ENCODE measurements at regions not wholly inside any gene's neighbourhood (a gene's known extent, or its start where the extent isn't known, plus 50 kb on each side); places are given as distances from the start of the nearest gene placed in this dataset.
"Not testable (repeated sequence)": the region's sequence is repeated elsewhere in the genome, so short reads cannot be mapped to it uniquely, and the experiment has no call there.

DNA sequence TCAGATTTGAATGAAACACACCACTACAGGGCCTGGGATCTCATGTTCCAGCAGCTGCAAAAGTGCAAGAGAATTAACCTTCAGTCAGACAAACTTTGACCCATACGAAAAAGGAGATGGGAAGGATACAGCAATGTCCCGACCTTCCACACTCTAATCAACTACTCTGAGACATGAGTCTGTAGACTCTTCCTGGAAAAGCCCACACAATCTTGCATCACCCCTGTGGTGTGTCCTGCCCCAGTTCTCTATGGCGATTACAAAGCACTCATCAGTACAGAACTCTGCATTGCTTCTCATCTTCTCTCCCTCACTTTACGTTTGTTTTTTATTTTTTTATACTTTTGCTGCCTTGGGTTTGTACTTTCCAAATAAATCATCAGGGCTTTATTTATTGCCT is 241.0 kb upstream of the KIF2A start:
- DNase-seq: no peak

DNA sequence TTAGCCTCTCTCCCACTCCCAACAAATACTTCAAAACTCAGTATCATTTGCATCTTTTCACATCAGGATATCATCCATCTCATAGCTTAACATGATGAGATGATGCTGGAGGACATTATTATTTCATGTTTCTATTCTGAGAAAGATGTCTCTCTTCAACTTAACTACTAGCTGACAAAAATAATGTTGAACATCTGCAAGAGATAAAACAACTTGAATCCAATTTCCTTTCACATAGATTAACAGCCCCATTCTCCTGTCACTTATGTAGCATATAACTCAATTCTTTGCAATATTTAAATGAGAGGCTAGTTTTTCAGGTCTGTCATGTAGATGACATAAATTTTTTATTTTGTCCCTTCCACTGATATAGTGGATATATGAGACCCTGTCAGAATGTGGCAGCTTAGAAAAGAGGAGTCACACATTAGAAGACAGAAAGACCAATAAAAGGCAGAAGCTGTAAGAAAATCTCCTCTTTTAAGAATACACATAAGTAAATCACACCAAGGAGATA is 239.2 kb upstream of the KIF2A start:
- no peak for DNase-seq

GRCh38 chr5:62068554-62068953 is 237.5 kb upstream of the KIF2A start:
- no peak for DNase-seq

DNA sequence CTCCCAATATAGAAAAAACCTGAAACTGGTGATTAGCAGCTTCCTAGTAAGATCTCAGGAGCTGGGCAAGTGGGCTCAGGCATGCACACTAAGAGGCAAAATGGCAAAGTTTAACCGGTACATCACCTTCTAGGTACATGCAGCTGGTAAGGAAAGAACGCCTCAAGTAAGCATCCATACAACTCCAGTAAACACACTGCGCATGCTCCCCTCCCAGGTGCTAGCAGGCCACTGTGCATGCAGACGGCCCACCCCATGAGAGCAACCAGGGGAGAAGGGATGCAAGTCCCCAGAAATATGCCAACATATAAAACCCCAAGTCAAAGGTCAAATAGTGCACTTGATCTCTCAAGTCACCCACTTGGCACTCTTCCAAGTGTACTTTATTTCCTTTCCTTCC is 228.6 kb upstream of the KIF2A start:
- DNase-seq: no peak

DNA sequence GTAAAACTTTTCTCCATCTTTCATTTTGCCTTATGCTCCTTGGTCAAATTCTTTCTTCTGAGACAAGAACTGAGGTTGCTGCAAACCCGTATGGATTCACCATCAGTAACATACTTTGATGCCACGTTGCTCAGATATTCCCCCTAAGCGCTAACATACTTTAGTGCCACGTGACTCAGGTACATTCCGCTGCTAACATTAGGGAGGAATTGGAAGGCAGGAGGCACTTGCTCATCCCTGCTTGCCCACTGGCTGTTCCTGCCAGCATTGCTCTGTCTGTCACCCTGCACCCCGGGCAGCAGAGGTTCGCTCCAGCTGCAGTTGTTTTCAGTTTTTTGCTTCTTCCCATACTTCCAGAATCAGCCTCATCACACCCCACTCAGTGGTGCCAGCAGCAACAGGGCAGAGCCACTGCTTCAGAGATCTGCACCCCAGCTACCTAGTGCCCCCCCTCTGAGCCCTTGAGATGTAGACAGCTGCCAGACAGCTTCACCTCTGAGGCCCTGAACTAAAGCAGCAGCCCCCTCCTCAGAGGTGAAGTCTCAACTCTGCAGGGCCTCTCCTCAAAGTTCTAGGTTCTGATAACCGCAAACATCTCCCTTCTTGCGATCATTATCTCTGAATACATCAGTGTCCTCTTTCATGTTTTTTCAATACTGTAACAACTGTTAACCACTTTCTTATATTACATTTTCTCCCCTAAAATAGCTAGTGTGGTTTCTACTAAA is 228.0 kb upstream of the KIF2A start:
- no peak for DNase-seq

DNA sequence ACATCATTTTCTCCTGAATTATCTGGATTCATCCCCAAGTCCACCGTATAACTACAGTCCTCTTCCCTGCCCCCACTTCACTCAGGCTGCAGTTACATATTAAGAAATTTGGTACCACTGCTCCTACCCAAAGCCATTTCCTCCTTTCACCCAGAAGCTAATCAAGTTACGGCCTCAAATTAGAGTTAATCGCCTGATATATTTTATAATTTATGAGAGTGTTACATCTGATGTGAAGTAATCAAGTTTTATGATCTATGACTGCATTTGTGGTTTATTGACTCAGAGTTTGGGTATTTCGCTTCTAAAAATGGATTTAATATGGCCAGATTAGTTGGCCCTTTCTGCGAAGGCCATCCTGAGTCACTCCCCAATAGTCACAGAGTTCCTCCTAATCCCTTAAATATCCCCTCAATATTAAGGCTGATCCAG is 223.6 kb upstream of the KIF2A start:
- DNase-seq: no peak

DNA sequence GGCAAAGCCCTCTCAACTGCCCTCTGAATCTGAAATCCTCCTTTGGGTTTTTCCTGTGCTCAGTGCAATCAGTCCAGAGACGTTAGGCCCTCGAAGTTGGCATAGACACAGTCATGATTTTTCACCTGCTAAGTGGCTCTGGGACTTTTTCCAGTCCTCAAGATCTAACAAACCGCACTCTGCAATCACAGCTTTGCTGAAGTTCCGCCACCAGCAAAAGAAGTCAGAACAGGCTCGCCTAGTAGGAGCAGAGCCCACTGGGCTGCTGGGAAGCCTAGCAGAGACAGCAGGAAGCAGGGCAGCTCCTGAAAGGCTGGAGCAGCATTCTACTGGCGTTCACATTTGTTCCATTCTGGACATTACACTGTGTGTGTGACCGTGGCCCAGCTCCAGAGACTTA is 222.8 kb upstream of the KIF2A start:
- DNase-seq: no peak

GRCh38 chr5:62083661-62084060 is 222.3 kb upstream of the KIF2A start:
- no peak for DNase-seq

- no peak for DNase-seq
These were observed 221.6 kb upstream of the KIF2A start for GRCh38 chr5:62084391-62084790.

DNA sequence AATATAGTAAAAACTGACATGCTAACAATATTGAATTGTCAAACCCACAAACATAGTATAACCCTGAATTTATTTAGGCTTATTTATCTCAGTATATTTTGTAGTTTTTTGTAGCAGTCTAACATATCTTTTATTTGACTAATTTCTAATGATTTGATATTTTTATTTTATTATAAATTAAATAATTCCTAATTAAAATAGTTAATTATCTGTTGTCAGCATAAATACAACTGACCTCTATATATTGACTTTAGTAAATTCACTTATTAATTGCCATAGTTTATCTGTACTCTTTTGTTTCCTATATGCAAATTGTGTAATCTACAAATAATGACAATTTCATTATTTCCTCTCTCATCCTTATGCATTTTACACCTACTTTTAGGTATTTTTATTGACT is 215.1 kb upstream of the KIF2A start:
- no peak for DNase-seq

- DNase-seq: no peak
These were observed 212.6 kb upstream of the KIF2A start for GRCh38 chr5:62093411-62093810.

GRCh38 chr5:62093976-62094375 is 212.0 kb upstream of the KIF2A start:
- DNase-seq: no peak

- no peak for DNase-seq
These were observed 208.6 kb upstream of the KIF2A start for GRCh38 chr5:62097361-62097760.

DNA sequence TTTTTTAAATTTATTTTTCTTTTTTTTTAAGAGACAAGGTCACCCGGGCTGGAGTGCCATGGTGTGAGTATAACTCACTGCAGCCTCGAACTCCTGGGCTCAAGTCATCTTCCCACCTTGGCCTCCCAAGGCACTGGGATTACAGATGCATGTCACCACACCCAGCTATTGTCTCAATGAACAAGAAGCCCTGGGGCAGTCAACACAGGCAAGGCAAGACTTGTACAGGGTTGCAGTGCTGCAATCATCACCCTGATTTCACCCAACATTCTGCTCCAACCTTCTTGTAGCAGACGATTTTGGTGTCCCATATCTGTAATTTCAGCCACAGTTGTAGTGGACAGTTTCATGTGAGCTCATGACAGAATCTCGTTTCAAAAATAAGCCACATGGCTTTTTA is 205.8 kb upstream of the KIF2A start:
- no peak for DNase-seq

GRCh38 chr5:62103863-62104262 is 202.1 kb upstream of the KIF2A start:
- not testable (repeated sequence) for DNase-seq

DNA sequence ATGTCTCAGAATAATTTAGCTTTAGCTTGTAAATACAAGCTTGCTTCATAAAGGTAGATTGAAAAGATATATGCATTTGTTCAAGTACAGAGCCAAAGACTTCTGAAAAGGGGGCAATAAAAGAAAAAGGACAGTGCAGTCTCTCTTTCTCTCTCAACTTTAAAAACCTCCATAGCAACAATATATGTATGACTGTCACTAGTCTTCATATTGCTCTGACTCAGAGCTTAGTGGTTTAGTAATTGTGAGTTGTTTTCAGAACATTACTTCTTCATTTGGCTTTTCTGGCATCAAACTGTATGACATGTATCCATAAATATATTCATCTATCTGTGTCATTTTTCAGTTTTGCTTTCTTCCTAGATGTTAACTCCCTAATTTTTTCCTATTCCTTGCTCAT is 194.6 kb upstream of the KIF2A start:
- no peak for DNase-seq

GRCh38 chr5:62112689-62113228 is 193.2 kb upstream of the KIF2A start:
- DNase-seq: no peak

GRCh38 chr5:62115014-62115413 is 191.0 kb upstream of the KIF2A start:
- no peak for DNase-seq

DNA sequence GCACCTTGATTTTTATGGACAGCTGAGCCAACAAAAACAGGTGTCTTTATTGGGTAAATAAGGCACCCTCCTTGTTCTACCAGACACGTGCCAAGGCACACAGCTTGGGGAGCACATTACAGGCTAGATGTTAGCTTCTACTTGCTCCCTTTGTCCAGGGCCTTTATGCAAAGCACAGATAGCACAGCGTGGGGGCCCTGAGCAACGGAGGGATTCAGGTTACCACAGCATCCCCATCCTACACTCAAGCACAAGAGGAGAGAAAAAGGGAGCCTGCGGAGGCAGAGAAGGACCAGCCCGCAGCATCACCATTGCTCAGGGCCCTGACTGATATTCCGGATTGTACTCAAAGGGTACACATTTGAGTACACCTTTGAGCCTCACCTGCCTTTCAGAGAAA is 181.7 kb upstream of the KIF2A start:
- no peak for DNase-seq

GRCh38 chr5:62126090-62126489 is 179.9 kb upstream of the KIF2A start:
- DNase-seq: no peak

GRCh38 chr5:62127098-62127736 is 178.8 kb upstream of the KIF2A start:
- no peak for DNase-seq

DNA sequence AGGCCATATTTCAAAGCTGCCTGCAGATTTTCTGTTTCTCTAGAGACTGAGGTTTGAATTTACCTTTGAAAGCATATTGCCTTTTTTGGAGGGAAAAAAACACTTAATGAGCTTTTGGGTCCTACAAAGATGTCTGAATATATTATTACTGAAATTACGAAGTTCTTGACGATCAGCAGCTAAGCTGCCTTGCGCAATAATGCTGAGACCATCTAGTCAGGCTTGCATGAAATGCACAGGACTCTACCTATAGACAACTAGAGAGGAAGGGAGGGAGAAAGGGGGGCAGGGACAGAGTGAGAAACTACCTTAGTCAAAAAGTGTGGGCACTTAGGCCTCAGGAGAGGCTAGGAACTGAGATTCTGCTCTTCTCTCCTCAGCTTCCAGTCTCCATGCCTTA is 175.9 kb upstream of the KIF2A start:
- no peak for DNase-seq

DNA sequence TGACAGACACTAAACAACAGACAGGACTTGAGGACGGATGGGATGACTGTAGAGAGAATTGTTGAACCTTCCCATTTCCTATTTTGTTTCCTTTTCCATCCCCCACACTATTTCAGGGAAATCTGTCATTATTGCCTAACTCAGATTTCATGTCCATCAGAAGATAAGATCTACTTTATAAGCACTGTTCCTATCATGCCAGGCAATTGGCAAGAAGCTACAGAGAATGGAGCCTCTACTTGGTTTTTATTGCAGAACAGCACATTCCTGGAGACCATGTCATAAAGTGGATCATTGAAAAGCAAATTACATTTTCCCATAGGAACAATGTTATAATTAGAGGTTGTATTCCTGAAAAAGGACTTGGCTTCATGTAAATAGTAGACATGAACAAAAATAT is 173.7 kb upstream of the KIF2A start:
- DNase-seq: no peak

GRCh38 chr5:62133426-62133825 is 172.6 kb upstream of the KIF2A start:
- DNase-seq: no peak
